22Rv1 (cell line): ENCODE measurements at regions not wholly inside any gene's neighbourhood (a gene's known extent, or its start where the extent isn't known, plus 50 kb on each side); places are given as distances from the start of the nearest gene placed in this dataset.

Experiments used
- H3K27ac ChIP-seq: fragments of 450-650 bp; 2 replicates; pipeline ENCODE4 v1.5.1; 2017
- ZFX ChIP-seq: fragments of 450-650 bp; IDR thresholded peaks from 2 replicates; pipeline ENCODE4 v1.6.1; 2017; ENCODE audit warnings: antibody characterized with exemption, borderline replicate concordance
- TF ChIP-seq, protein P1 (sequence below): fragments of 450-650 bp; IDR thresholded peaks from 2 replicates; pipeline ENCODE4 v1.5.1; 2017; ENCODE audit warnings: mild to moderate bottlenecking

DNA sequence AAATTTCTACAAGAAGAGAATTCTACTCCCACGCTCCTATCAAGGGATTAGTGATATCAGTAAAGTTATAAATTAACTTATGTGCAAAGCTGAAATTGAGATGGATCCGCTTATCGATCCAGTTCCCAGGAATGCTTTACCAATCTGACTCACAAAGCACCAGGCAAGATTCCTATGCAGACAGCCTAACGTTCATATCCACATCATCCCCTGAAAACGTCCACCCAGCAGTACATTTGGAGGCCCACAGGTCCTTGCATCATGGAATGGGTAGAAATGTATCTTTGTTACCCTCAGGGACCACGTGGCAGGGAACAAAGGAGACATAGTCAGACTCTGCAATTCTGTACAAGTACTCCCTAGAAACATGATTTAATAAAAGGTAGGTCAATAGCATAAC lies 147.4 kb downstream of the ESM1 start:
- no peak for TF ChIP-seq ZFX
- TF ChIP-seq, protein P1, sequence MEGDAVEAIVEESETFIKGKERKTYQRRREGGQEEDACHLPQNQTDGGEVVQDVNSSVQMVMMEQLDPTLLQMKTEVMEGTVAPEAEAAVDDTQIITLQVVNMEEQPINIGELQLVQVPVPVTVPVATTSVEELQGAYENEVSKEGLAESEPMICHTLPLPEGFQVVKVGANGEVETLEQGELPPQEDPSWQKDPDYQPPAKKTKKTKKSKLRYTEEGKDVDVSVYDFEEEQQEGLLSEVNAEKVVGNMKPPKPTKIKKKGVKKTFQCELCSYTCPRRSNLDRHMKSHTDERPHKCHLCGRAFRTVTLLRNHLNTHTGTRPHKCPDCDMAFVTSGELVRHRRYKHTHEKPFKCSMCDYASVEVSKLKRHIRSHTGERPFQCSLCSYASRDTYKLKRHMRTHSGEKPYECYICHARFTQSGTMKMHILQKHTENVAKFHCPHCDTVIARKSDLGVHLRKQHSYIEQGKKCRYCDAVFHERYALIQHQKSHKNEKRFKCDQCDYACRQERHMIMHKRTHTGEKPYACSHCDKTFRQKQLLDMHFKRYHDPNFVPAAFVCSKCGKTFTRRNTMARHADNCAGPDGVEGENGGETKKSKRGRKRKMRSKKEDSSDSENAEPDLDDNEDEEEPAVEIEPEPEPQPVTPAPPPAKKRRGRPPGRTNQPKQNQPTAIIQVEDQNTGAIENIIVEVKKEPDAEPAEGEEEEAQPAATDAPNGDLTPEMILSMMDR: no peak
- no peak overlapping the region for H3K27ac ChIP-seq

DNA sequence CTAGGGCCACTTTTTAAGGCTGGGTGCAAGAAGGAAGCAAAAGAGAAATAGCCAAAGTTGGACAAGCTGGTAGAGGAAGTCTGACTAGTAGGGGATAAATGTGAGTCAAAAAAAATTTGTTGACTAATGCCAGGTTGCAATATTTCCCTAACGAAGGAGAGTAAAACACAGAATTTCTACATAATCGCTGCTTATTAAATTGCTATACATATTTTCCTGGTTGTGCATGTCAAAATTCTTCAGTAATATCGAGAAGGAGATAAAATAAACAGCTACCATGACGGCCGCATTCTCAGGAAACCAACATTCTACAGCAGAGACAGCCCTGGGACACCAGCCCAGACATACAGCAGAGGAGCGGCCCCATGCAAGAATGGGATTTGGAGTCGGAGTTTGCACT lies 148.3 kb downstream of the ESM1 start:
- TF ChIP-seq, protein P1: no peak
- TF ChIP-seq ZFX: no peak
- no peak overlapping the region for H3K27ac ChIP-seq

DNA sequence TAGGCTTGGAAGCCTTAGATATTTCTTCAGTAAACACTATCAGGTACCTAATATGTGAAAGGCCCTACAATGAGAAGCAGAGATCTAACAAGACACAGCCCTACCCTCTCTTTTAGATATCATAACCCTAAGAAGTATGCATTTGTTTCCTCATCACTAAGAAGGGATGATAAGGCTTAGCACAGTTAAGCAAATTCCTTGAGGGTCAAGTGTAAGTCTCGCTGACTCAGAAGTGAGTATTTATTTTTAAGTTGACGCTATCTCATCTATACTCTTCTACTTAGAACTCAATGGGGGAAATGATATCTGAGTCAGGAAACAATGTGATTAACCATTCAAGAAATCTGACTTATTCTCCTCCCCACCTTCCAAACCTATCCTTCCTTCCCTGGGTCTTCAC lies 149.7 kb downstream of the ESM1 start:
- no peak overlapping the region for H3K27ac ChIP-seq
- TF ChIP-seq, protein P1: no peak
- no peak for TF ChIP-seq ZFX

DNA sequence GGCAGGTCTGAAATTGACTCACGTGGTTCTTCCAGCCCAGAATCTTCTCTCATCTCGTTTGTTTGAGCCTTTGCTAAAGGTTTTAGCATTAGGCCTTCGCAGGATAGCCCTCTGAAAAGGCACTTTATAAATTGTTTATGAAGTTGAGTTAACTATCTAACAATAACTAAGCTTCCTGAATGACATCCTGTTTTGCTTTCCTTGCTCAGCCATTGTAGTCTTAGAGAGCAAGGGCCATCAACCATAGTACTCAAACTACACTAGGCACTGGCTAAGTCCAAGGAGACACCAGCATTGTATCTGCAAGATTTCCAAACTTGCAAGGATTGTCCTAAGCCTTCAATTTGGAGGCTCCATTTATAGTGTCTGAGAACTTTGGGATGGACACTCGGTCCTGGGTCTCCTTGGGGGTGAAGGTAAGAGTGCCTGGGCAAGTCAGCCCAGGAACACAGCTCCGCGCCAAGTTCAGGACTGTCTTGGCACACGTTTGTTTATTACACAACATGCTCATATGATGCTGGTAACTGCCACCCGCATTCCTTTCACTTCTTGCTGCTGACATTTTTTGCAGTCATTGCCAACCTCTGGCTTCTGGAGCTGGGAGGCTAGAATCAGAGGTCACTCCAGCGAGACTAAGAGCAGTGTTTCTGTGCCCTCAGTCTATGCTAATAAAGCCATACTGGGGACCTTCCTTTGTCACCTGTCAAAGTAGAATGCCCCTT lies 151.1 kb downstream of the ESM1 start:
- no peak for TF ChIP-seq ZFX
- TF ChIP-seq, protein P1: no peak
- no peak overlapping the region for H3K27ac ChIP-seq

DNA sequence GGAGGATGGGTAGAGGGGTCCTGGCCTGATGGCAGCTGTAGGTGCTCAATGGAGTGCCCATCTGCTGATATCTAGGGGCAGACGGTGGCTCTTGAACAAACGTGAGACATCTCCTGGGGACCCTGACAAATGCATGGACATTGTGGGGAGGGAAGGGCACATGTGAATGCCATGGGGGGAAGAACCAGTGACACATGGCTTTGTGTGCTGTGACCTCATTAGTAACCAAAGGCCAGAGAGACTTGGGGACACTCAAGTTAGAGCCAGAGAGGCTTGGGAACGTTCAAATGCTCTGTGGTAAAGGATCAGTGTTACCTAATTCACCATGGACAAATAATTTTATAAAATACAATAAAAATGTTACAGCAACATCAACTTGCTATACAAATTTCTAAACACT lies 151.8 kb downstream of the ESM1 start:
- no peak overlapping the region for H3K27ac ChIP-seq
- TF ChIP-seq, protein P1: no peak
- no peak for TF ChIP-seq ZFX

DNA sequence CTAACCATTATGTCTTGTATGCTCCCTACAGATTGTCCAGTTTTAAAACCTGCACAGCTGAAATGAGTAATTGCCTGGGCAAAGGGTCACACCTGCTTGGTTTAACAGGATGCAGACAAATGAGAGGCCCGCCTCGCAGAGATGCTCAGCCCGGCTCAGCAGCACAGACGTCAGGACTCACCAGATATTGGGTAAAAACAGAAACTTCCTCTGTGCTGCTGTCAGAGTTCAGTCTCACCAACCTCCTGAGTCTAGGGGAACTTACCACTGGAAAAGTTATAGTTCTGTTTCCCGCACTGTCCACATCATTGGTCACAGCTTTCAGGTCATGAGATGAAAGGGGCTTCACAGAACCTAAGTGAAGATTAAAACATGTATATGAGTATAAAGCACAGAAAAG lies 152.5 kb downstream of the ESM1 start:
- TF ChIP-seq, protein P1: no peak
- TF ChIP-seq ZFX: no peak
- no peak overlapping the region for H3K27ac ChIP-seq

DNA sequence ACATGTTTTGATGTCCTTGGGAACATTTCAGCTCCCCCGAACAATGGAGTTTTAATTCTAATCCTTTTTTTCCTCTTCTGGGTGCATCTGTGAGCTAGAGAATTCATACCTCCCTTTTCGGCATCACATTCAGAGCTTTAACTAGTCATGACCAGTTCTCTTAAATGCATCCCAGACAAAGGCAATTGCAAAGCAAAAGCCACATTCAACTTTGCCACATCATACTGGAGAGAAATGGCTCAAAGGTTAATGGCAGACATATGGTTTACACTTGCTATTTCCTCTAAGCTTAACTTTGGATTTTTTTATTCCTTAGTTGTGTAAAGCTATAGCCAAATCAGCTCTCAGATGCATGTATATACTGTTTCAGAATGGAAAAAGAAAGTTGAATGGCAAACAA lies 153.3 kb downstream of the ESM1 start:
- no peak overlapping the region for H3K27ac ChIP-seq
- no peak for TF ChIP-seq ZFX
- TF ChIP-seq, protein P1: no peak
